ENCODE measurements at regions not wholly inside any gene's neighbourhood (a gene's known extent, or its start where the extent isn't known, plus 50 kb on each side); places are given as distances from the start of the nearest gene placed in this dataset.

DNA sequence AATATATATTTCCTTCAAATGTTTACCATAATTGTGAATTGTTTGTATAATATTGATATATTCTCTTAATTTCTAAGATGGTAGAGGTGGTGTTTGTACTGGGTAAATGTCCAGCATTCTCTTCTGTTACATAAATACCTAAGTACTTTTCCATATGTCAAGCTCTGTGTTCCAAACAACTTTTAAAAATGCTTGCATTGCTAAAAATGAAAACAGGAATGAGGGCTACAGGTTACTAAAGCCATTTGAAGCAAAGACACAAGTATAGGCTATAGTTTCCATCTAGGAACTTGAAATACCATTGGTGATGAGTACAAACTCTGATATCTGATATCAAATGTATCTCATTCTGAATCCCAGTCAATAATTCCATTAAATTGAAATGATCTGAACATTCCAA is 233.6 kb upstream of the SORCS1 start:
- no peak overlapping the region for H3K27ac Mint-ChIP-seq
- no peak for ATAC-seq
- H3K9me3 Mint-ChIP-seq, result peaks cover 5% of the 10 kb centered on the region
- no peaks in the 10 kb centered on the region for H3K27me3 Mint-ChIP-seq (ENCODE audit: low read depth)
- no peak overlapping the region for H3K4me3 Mint-ChIP-seq
- no peaks in the 10 kb centered on the region for H3K36me3 Mint-ChIP-seq
- ChIA-PET CTCF (no interaction called here), POLR2A (no interaction called here)
- no peak for TF ChIP-seq ETV6 (CRISPR knock-in tag; IDR thresholded peaks at IDR 0.05)
- TF ChIP-seq JAZF1 (CRISPR knock-in tag; IDR thresholded peaks at IDR 0.05), result no peak
- TF ChIP-seq TP53 (CRISPR knock-in tag; IDR thresholded peaks at IDR 0.05), result no peak
- no peak for TF ChIP-seq CDX4 (CRISPR knock-in tag; IDR thresholded peaks at IDR 0.05; ENCODE audit: borderline replicate concordance)
- no peak for TF ChIP-seq HMGA2 (CRISPR knock-in tag; IDR thresholded peaks at IDR 0.05)
- TF ChIP-seq GTF2I (CRISPR knock-in tag; conservative IDR thresholded peaks at IDR 0.05), result no peak
- TF ChIP-seq, protein P1, sequence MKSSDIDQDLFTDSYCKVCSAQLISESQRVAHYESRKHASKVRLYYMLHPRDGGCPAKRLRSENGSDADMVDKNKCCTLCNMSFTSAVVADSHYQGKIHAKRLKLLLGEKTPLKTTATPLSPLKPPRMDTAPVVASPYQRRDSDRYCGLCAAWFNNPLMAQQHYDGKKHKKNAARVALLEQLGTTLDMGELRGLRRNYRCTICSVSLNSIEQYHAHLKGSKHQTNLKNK (CRISPR knock-in tag; IDR thresholded peaks at IDR 0.05), result no peak
- TF ChIP-seq IRF2 (CRISPR knock-in tag; IDR thresholded peaks at IDR 0.05; ENCODE audit: borderline replicate concordance, low read depth), result no peak
- TF ChIP-seq NR1H2 (CRISPR knock-in tag; IDR thresholded peaks at IDR 0.05), result no peak
- no peak for TF ChIP-seq JUN (CRISPR knock-in tag; IDR thresholded peaks at IDR 0.05)
- TF ChIP-seq, protein P2, sequence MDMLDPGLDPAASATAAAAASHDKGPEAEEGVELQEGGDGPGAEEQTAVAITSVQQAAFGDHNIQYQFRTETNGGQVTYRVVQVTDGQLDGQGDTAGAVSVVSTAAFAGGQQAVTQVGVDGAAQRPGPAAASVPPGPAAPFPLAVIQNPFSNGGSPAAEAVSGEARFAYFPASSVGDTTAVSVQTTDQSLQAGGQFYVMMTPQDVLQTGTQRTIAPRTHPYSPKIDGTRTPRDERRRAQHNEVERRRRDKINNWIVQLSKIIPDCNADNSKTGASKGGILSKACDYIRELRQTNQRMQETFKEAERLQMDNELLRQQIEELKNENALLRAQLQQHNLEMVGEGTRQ (CRISPR knock-in tag; IDR thresholded peaks at IDR 0.05), result no peak
- TF ChIP-seq, protein P3, sequence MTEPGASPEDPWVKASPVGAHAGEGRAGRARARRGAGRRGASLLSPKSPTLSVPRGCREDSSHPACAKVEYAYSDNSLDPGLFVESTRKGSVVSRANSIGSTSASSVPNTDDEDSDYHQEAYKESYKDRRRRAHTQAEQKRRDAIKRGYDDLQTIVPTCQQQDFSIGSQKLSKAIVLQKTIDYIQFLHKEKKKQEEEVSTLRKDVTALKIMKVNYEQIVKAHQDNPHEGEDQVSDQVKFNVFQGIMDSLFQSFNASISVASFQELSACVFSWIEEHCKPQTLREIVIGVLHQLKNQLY (CRISPR knock-in tag; IDR thresholded peaks at IDR 0.05), result no peak
- no peak for TF ChIP-seq GABPB1 (CRISPR knock-in tag; IDR thresholded peaks at IDR 0.05)
- TF ChIP-seq ATF1 (CRISPR knock-in tag; IDR thresholded peaks at IDR 0.05), result no peak
- TF ChIP-seq NFE2L1 (CRISPR knock-in tag; IDR thresholded peaks at IDR 0.05), result no peak
- TF ChIP-seq, protein P4, sequence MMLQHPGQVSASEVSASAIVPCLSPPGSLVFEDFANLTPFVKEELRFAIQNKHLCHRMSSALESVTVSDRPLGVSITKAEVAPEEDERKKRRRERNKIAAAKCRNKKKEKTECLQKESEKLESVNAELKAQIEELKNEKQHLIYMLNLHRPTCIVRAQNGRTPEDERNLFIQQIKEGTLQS (CRISPR knock-in tag; conservative IDR thresholded peaks at IDR 0.05), result no peak
- DNase-seq (ENCODE audit: low spot score), result no peak
- H3K4me1 Mint-ChIP-seq, result peaks cover 10% of the 10 kb centered on the region

- no peaks in the 10 kb centered on the region for H3K9me3 Mint-ChIP-seq
- ChIA-PET CTCF (no interaction called here), POLR2A (no interaction called here)
- TF ChIP-seq NFYB (CRISPR knock-in tag; conservative IDR thresholded peaks at IDR 0.05; ENCODE audit: low read depth) (no peak), ZNF317 (CRISPR knock-in tag; IDR thresholded peaks at IDR 0.05; ENCODE audit: borderline replicate concordance, low read depth) (no peak), ETV6 (CRISPR knock-in tag; IDR thresholded peaks at IDR 0.05) (no peak), JAZF1 (CRISPR knock-in tag; IDR thresholded peaks at IDR 0.05) (no peak)
- TF ChIP-seq, protein P5, sequence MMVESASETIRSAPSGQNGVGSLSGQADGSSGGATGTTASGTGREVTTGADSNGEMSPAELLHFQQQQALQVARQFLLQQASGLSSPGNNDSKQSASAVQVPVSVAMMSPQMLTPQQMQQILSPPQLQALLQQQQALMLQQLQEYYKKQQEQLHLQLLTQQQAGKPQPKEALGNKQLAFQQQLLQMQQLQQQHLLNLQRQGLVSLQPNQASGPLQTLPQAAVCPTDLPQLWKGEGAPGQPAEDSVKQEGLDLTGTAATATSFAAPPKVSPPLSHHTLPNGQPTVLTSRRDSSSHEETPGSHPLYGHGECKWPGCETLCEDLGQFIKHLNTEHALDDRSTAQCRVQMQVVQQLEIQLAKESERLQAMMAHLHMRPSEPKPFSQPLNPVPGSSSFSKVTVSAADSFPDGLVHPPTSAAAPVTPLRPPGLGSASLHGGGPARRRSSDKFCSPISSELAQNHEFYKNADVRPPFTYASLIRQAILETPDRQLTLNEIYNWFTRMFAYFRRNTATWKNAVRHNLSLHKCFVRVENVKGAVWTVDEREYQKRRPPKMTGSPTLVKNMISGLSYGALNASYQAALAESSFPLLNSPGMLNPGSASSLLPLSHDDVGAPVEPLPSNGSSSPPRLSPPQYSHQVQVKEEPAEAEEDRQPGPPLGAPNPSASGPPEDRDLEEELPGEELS (CRISPR knock-in tag; IDR thresholded peaks at IDR 0.05), result no peak
- TF ChIP-seq, protein P6, sequence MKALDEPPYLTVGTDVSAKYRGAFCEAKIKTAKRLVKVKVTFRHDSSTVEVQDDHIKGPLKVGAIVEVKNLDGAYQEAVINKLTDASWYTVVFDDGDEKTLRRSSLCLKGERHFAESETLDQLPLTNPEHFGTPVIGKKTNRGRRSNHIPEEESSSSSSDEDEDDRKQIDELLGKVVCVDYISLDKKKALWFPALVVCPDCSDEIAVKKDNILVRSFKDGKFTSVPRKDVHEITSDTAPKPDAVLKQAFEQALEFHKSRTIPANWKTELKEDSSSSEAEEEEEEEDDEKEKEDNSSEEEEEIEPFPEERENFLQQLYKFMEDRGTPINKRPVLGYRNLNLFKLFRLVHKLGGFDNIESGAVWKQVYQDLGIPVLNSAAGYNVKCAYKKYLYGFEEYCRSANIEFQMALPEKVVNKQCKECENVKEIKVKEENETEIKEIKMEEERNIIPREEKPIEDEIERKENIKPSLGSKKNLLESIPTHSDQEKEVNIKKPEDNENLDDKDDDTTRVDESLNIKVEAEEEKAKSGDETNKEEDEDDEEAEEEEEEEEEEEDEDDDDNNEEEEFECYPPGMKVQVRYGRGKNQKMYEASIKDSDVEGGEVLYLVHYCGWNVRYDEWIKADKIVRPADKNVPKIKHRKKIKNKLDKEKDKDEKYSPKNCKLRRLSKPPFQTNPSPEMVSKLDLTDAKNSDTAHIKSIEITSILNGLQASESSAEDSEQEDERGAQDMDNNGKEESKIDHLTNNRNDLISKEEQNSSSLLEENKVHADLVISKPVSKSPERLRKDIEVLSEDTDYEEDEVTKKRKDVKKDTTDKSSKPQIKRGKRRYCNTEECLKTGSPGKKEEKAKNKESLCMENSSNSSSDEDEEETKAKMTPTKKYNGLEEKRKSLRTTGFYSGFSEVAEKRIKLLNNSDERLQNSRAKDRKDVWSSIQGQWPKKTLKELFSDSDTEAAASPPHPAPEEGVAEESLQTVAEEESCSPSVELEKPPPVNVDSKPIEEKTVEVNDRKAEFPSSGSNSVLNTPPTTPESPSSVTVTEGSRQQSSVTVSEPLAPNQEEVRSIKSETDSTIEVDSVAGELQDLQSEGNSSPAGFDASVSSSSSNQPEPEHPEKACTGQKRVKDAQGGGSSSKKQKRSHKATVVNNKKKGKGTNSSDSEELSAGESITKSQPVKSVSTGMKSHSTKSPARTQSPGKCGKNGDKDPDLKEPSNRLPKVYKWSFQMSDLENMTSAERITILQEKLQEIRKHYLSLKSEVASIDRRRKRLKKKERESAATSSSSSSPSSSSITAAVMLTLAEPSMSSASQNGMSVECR (CRISPR knock-in tag; IDR thresholded peaks at IDR 0.05; ENCODE audit: borderline replicate concordance), result no peak
- ATAC-seq (no peak), DNase-seq (ENCODE audit: low spot score) (no peak)
- H3K27me3 Mint-ChIP-seq (ENCODE audit: low read depth), result peaks cover 21% of the 10 kb centered on the region
- no peak overlapping the region for H3K27ac Mint-ChIP-seq
- H3K4me1 Mint-ChIP-seq, result peaks cover 10% of the 10 kb centered on the region
- H3K36me3 Mint-ChIP-seq, result no peaks in the 10 kb centered on the region
- no peak overlapping the region for H3K4me3 Mint-ChIP-seq
Observed at GRCh38 chr10:107391901-107392300, 227.4 kb upstream of the SORCS1 start.

Measured in WTC11 (cell line).